HepG2 (cell line): ENCODE measurements at regions not wholly inside any gene's neighbourhood (a gene's known extent, or its start where the extent isn't known, plus 50 kb on each side); places are given as distances from the start of the nearest gene placed in this dataset.

Experiments used
- ATAC-seq: fragments of 200-7000 bp; cut with Tn5 transposase; 3 replicates; pipeline ENCODE4 v1.9.1; 2020; ENCODE audit warnings: mild to moderate bottlenecking, moderate library complexity
- BruUV-seq: library from RNA; stranded (reverse); fragments of 400-500 nt; replicated peaks from 2 replicates; lab custom pipeline; 2021; lab: Mats Ljungman, UMichigan
- CTCF ChIA-PET: fragments of 300-600 bp; formaldehyde crosslinking; extraction: SDS; loops from one replicate; lab custom pipeline; 2021; ENCODE audit warnings: low total read pairs, inconsistent platforms, low intra/inter-chr PET ratio; lab: Yijun Ruan, JAX
- POLR2A ChIA-PET: fragments of 350-600 bp; sonication (Branson Sonifier 250); formaldehyde crosslinking; loops from one replicate; lab custom pipeline; 2020; ENCODE audit warnings: antibody characterized with exemption, inconsistent platforms; lab: Yijun Ruan, JAX
- DNase-seq: peaks from one replicate; pipeline ENCODE4 v3.0.0-alpha.2; 2015; ENCODE audit warnings: low spot score
- FAIRE-seq: peaks from 3 replicates; lab custom pipeline; 2011; peaks lifted over from hg19 to GRCh38; lab: Jason Lieb, UNC
- H2AFZ ChIP-seq: one replicate; pipeline ENCODE4 v1.6.1; 2011; ENCODE audit warnings: low read length, inconsistent platforms
- H3K27ac ChIP-seq: fragments of 300-600 bp; 3 replicates; pipeline ENCODE4 v1.8.0; 2011; ENCODE audit warnings: mixed run types, mild to moderate bottlenecking, mixed read lengths, low read length, inconsistent platforms; ENCODE audit not compliant: insufficient read depth; ENCODE audit errors: extremely low read length
- H3K27me3 ChIP-seq, 2 experiments: fragments of 200-600 bp in 1 of 2; 2 replicates in 1 of 2; 3 replicates in 1 of 2; pipeline versions ENCODE4 v1.6.0 to v1.8.0; 2011; ENCODE audit warnings: low read length in 2 of 2, mild to moderate bottlenecking in 2 of 2, moderate library complexity in 2 of 2, inconsistent platforms in 1 of 2; ENCODE audit not compliant: insufficient read depth in 2 of 2, control insufficient read depth in 1 of 2
- H3K36me3 ChIP-seq, 2 experiments: fragments of 200-600 bp in 1 of 2; replicated peaks in 1 of 2; 2 replicates in 1 of 2; 3 replicates in 1 of 2; pipeline versions ENCODE4 v1.5.1 to v1.8.0; 2011; ENCODE audit warnings: low read length in 2 of 2, inconsistent platforms in 1 of 2; ENCODE audit not compliant: insufficient read depth in 2 of 2, control insufficient read depth in 1 of 2
- H3K4me1 ChIP-seq: 2 replicates; pipeline ENCODE4 v1.5.1; 2012; ENCODE audit warnings: low read length, inconsistent platforms; ENCODE audit not compliant: insufficient read depth
- H3K4me2 ChIP-seq: 2 replicates; pipeline ENCODE4 v1.6.0; 2011; ENCODE audit warnings: low read depth, low read length, inconsistent platforms
- H3K4me3 ChIP-seq, 3 experiments: fragments of 200-600 bp in 1 of 3; sonication (generic), shearing (Covaris generic) in 1 of 3; replicated peaks in 1 of 3; 2 replicates each; pipeline ENCODE4 v1.5.1; 2011 to 2016; ENCODE audit warnings: low read length in 3 of 3, inconsistent platforms in 2 of 3, low read depth in 2 of 3, mild to moderate bottlenecking in 2 of 3, control low read depth in 1 of 3, mixed read lengths in 1 of 3; ENCODE audit not compliant: insufficient read depth in 1 of 3
- H3K79me2 ChIP-seq: one replicate; pipeline ENCODE4 v1.6.1; 2011; ENCODE audit warnings: low read length, inconsistent platforms; ENCODE audit not compliant: insufficient read depth
- H3K9ac ChIP-seq: 2 replicates; pipeline ENCODE4 v1.6.0; 2011; ENCODE audit warnings: mild to moderate bottlenecking, low read depth, low read length, inconsistent platforms; ENCODE audit not compliant: insufficient read depth
- H3K9me3 ChIP-seq: 2 replicates; pipeline ENCODE4 v1.5.1; 2012; ENCODE audit warnings: mild to moderate bottlenecking, low read length
- H4K20me1 ChIP-seq: 2 replicates; pipeline ENCODE4 v1.6.0; 2011; ENCODE audit warnings: inconsistent platforms, mild to moderate bottlenecking, low read length, moderate library complexity; ENCODE audit not compliant: insufficient read depth
- AKAP8 ChIP-seq: sonication (generic); formaldehyde crosslinking; IDR thresholded peaks from 2 replicates; pipeline ENCODE4 v1.5.1; 2020; ENCODE audit warnings: mild to moderate bottlenecking, missing genetic modification reagents
- BRCA1 ChIP-seq: sonication (generic); formaldehyde crosslinking; IDR thresholded peaks from 2 replicates; pipeline ENCODE4 v1.4.0; 2020; ENCODE audit warnings: missing genetic modification reagents
- GFI1 ChIP-seq: sonication (generic); formaldehyde crosslinking; IDR thresholded peaks from 2 replicates; pipeline ENCODE4 v1.5.0; 2020; ENCODE audit warnings: missing genetic modification reagents, mild to moderate bottlenecking, borderline replicate concordance
- HNF4A ChIP-seq: sonication (generic); formaldehyde crosslinking; IDR thresholded peaks from 2 replicates; pipeline ENCODE4 v1.4.0; 2020; ENCODE audit warnings: missing genetic modification reagents
- KLF11 ChIP-seq: IDR thresholded peaks from 2 replicates; pipeline ENCODE4 v1.6.1; 2016; ENCODE audit warnings: missing compliant biosample characterization
- NFE2L2 ChIP-seq: fragments of 150-350 bp; IDR thresholded peaks from 2 replicates; pipeline ENCODE4 v1.6.1; 2014; ENCODE audit warnings: low read length
- NR0B2 ChIP-seq: sonication (generic); formaldehyde crosslinking; IDR thresholded peaks from 2 replicates; pipeline ENCODE4 v1.4.0; 2020; ENCODE audit warnings: mild to moderate bottlenecking, missing genetic modification reagents
- POGK ChIP-seq: sonication (generic); formaldehyde crosslinking; conservative IDR thresholded peaks from 2 replicates; pipeline ENCODE4 v1.8.0; 2022; ENCODE audit warnings: mild to moderate bottlenecking, moderate library complexity, missing genetic modification reagents
- POLR2AphosphoS5 ChIP-seq: IDR thresholded peaks from 2 replicates; pipeline ENCODE4 v1.6.1; 2012; ENCODE audit warnings: low read depth, low read length
- RBM22 ChIP-seq: fragments of 200-400 bp; formaldehyde crosslinking; optimal IDR thresholded peaks from 2 replicates; pipeline ENCODE3; 2017; ENCODE audit warnings: mild to moderate bottlenecking, low read length, moderate library complexity
- SPEN ChIP-seq: sonication (generic); formaldehyde crosslinking; IDR thresholded peaks from 2 replicates; pipeline ENCODE4 v1.5.1; 2020; ENCODE audit warnings: low read depth, mild to moderate bottlenecking, missing genetic modification reagents
- TERF1 ChIP-seq: sonication (generic); formaldehyde crosslinking; IDR thresholded peaks from 2 replicates; pipeline ENCODE4 v1.8.0; 2022; ENCODE audit warnings: mild to moderate bottlenecking, missing genetic modification reagents, moderate library complexity
- ZFY ChIP-seq: sonication (generic); formaldehyde crosslinking; IDR thresholded peaks from 2 replicates; pipeline ENCODE4 v1.4.0; 2020; ENCODE audit warnings: missing genetic modification reagents
- ZNF383 ChIP-seq: sonication (generic); formaldehyde crosslinking; IDR thresholded peaks from 2 replicates; pipeline ENCODE4 v1.4.0; 2020; ENCODE audit warnings: missing genetic modification reagents, mild to moderate bottlenecking, borderline replicate concordance
- ZNF639 ChIP-seq: conservative IDR thresholded peaks from 2 replicates; pipeline ENCODE4 v1.6.1; 2018; ENCODE audit warnings: missing genetic modification reagents
- ZNF891 ChIP-seq: sonication (generic); formaldehyde crosslinking; IDR thresholded peaks from 2 replicates; pipeline ENCODE4 v1.5.0; 2020; ENCODE audit warnings: mild to moderate bottlenecking, missing genetic modification reagents
- ZZZ3 ChIP-seq: sonication (generic); formaldehyde crosslinking; IDR thresholded peaks from 2 replicates; pipeline ENCODE4 v1.4.0; 2020; ENCODE audit warnings: missing genetic modification reagents, mild to moderate bottlenecking, borderline replicate concordance
- WGBS: methylation state at CpG from one replicate; pipeline ENCODE4 v1.1.6; 2017; ENCODE audit warnings: low lambda C conversion rate; 5-methylcytosine and 5-hydroxymethylcytosine counted together
- in situ Hi-C: cut with HindIII; loops from 2 replicates; pipeline ENCODE4 v1.10.0; 2017; ENCODE audit warnings: low pct_unique_long_range_greater_than_20kb; ENCODE audit not compliant: extremely low pct_ligation_motif_present
- intact Hi-C: fragments of 100-400 bp; cut with micrococcal nuclease; formaldehyde crosslinking; loops from one replicate; pipeline ENCODE4 v1.10.0; 2022; ENCODE audit not compliant: unreplicated experiment
- TF ChIP-seq, protein P1 (sequence below): IDR thresholded peaks from 2 replicates; pipeline ENCODE4 v1.6.1; 2016; ENCODE audit warnings: missing compliant biosample characterization, missing genetic modification reagents, borderline replicate concordance
- TF ChIP-seq, protein P2 (sequence below): sonication (generic); formaldehyde crosslinking; IDR thresholded peaks from 2 replicates; pipeline ENCODE4 v1.9.0; 2021; ENCODE audit warnings: missing genetic modification reagents, mild to moderate bottlenecking, borderline replicate concordance

DNA sequence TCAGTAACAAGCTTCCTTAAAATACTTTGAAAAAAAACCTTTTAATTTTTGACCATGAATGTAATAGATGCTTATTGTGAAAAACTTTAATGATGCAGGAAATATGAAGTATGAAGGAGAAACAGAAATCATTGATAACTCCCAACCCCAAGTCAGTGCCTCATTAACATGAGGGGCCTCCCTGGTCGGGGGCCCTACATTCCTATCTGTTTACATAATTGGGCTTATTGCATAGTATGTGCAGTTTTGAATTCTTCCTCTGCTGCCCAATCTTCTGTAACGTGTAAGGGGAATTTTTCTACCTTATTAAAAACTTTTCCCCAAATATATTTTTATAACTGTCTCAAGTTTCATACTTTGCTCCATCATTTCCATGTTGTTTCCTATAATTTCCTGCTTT, 63.0 kb downstream of the SLC25A47 start:
- no peaks in the 10 kb centered on the region for H4K20me1 ChIP-seq
- H3K4me2 ChIP-seq, result no peak overlapping the region
- intact Hi-C loops (no loop called here), in situ Hi-C loops (loop anchor here (5.0 kb wide), 2 partner anchors 36 to 266 kb away; no protein-coding TSS in a partner anchor)
- H3K9me3 ChIP-seq, result no peaks in the 10 kb centered on the region
- no peaks in the 10 kb centered on the region for H3K79me2 ChIP-seq
- FAIRE-seq (no peak), ATAC-seq (no peak), DNase-seq (no peak)
- no peaks in the 10 kb centered on the region for H3K27me3 ChIP-seq
- CTCF ChIA-PET, result interaction anchor here (1.5 to 1.6 kb wide), 2 partner anchors 33 to 260 kb away, joined by 7 to 10 read pairs; no protein-coding TSS in a partner anchor
- BruUV-seq, result no TSS peak
- peaks cover 0 to under 1% of the 10 kb centered on the region in 2 experiments; a peak in 1 of 5 replicates for H3K36me3 ChIP-seq
- POLR2A ChIA-PET, result no interaction called here
- no peak overlapping the region for H3K27ac ChIP-seq
- H3K9ac ChIP-seq, result no peak overlapping the region
- H3K4me3 ChIP-seq, result no peak overlapping the region
- H2AFZ ChIP-seq, result no peak overlapping the region
- WGBS, result 66% methylated on average over 2 of the region's 2 CpGs
- peaks cover 28% of the 10 kb centered on the region for H3K4me1 ChIP-seq
- TF ChIP-seq, protein P1, sequence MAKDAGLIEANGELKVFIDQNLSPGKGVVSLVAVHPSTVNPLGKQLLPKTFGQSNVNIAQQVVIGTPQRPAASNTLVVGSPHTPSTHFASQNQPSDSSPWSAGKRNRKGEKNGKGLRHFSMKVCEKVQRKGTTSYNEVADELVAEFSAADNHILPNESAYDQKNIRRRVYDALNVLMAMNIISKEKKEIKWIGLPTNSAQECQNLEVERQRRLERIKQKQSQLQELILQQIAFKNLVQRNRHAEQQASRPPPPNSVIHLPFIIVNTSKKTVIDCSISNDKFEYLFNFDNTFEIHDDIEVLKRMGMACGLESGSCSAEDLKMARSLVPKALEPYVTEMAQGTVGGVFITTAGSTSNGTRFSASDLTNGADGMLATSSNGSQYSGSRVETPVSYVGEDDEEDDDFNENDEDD (CRISPR knock-in tag), result no peak
- no peak for TF ChIP-seq ZNF383 (CRISPR knock-in tag)
- TF ChIP-seq BRCA1 (CRISPR knock-in tag), result no peak
- no peak for TF ChIP-seq AKAP8 (CRISPR knock-in tag)
- TF ChIP-seq ZNF639 (CRISPR knock-in tag), result no peak
- TF ChIP-seq SPEN (CRISPR knock-in tag), result no peak
- TF ChIP-seq ZZZ3 (CRISPR knock-in tag), result no peak
- no peak for TF ChIP-seq POGK (CRISPR knock-in tag)
- TF ChIP-seq RBM22, result no peak
- TF ChIP-seq HNF4A (CRISPR knock-in tag), result no peak
- TF ChIP-seq POLR2AphosphoS5, result no peak
- TF ChIP-seq NFE2L2, result no peak
- TF ChIP-seq GFI1 (CRISPR knock-in tag), result no peak
- TF ChIP-seq KLF11 (CRISPR knock-in tag), result no peak
- no peak for TF ChIP-seq NR0B2 (CRISPR knock-in tag)
- no peak for TF ChIP-seq ZFY (CRISPR knock-in tag)
- TF ChIP-seq TERF1 (CRISPR knock-in tag), result no peak
- TF ChIP-seq ZNF891 (CRISPR knock-in tag), result no peak
- TF ChIP-seq, protein P2, sequence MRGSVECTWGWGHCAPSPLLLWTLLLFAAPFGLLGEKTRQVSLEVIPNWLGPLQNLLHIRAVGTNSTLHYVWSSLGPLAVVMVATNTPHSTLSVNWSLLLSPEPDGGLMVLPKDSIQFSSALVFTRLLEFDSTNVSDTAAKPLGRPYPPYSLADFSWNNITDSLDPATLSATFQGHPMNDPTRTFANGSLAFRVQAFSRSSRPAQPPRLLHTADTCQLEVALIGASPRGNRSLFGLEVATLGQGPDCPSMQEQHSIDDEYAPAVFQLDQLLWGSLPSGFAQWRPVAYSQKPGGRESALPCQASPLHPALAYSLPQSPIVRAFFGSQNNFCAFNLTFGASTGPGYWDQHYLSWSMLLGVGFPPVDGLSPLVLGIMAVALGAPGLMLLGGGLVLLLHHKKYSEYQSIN (CRISPR knock-in tag), result no peak
